Osteoblast (primary cell): ENCODE measurements at regions not wholly inside any gene's neighbourhood (a gene's known extent, or its start where the extent isn't known, plus 50 kb on each side); places are given as distances from the start of the nearest gene placed in this dataset.
"Not testable (repeated sequence)": the region's sequence is repeated elsewhere in the genome, so short reads cannot be mapped to it uniquely, and the experiment has no call there.

Experiments
- DNase-seq: peaks from one replicate; pipeline ENCODE4 v3.0.0; 2011; ENCODE audit warnings: low spot score, mixed read lengths; ENCODE audit not compliant: insufficient read length; ENCODE audit errors: missing footprints
- H2AFZ ChIP-seq: 2 replicates; pipeline ENCODE4 v1.6.0; 2011; ENCODE audit warnings: mild to moderate bottlenecking, low read length
- H3K27ac ChIP-seq: 2 replicates; pipeline ENCODE4 v1.5.1; 2011; ENCODE audit warnings: mild to moderate bottlenecking, low read depth, low read length, moderate library complexity
- H3K27me3 ChIP-seq: 2 replicates; pipeline ENCODE4 v1.6.0; 2012; ENCODE audit warnings: mild to moderate bottlenecking, control low read depth, inconsistent platforms, low read length, moderate library complexity; ENCODE audit not compliant: insufficient read depth
- H3K36me3 ChIP-seq: 2 replicates; pipeline ENCODE4 v1.5.1; 2011; ENCODE audit warnings: mild to moderate bottlenecking, low read length, control low read depth, moderate library complexity; ENCODE audit not compliant: insufficient read depth
- H3K4me1 ChIP-seq: 2 replicates; pipeline ENCODE4 v1.5.1; 2011; ENCODE audit warnings: mild to moderate bottlenecking, low read length, control low read depth, moderate library complexity; ENCODE audit not compliant: insufficient read depth
- H3K4me2 ChIP-seq: 2 replicates; pipeline ENCODE4 v1.6.0; 2011; ENCODE audit warnings: mild to moderate bottlenecking, low read length; ENCODE audit not compliant: insufficient read depth
- H3K4me3 ChIP-seq: fragments of 200-600 bp; sonication (generic); 3 replicates; pipeline ENCODE4 v1.5.1; 2012; ENCODE audit warnings: mild to moderate bottlenecking, low read length, inconsistent platforms; ENCODE audit not compliant: insufficient read depth
- H3K79me2 ChIP-seq: 2 replicates; pipeline ENCODE4 v1.6.0; 2012; ENCODE audit warnings: mild to moderate bottlenecking, low read length, control low read depth, inconsistent platforms; ENCODE audit not compliant: insufficient read depth
- H3K9me3 ChIP-seq: 2 replicates; pipeline ENCODE4 v1.5.1; 2011; ENCODE audit warnings: low read depth, low read length, control low read depth
- H4K20me1 ChIP-seq: 2 replicates; pipeline ENCODE4 v1.6.0; 2012; ENCODE audit warnings: mild to moderate bottlenecking, low read length, control low read depth; ENCODE audit not compliant: insufficient read depth
- CTCF ChIP-seq: IDR thresholded peaks from 2 replicates; pipeline ENCODE4 v1.5.1; 2011; ENCODE audit warnings: mild to moderate bottlenecking, low read depth, low read length, moderate library complexity; ENCODE audit errors: extremely low read depth

- TF ChIP-seq CTCF = no peak
- no peak for DNase-seq
- Histone ChIP-seq H3K27me3 (no peaks in the 10 kb centered on the region), H3K36me3 (no peaks in the 10 kb centered on the region), H3K4me3 (no peak overlapping the region), H3K79me2 (no peaks in the 10 kb centered on the region), H3K4me2 (no peak overlapping the region), H3K9me3 (no peaks in the 10 kb centered on the region), H2AFZ (no peak overlapping the region), H3K4me1 (no peaks in the 10 kb centered on the region), H4K20me1 (no peaks in the 10 kb centered on the region), H3K27ac (no peak overlapping the region)
These were observed 320.4 kb upstream of the CCNH start for GRCh38 chr5:87732875-87733768.

GRCh38 chr5:87729781-87730180 lies 317.1 kb upstream of the CCNH start:
- Histone ChIP-seq H3K4me2 (no peak overlapping the region), H3K9me3 (no peaks in the 10 kb centered on the region), H3K36me3 (no peaks in the 10 kb centered on the region), H3K27ac (no peak overlapping the region), H3K4me1 (no peaks in the 10 kb centered on the region), H2AFZ (no peak overlapping the region), H3K27me3 (no peaks in the 10 kb centered on the region), H3K4me3 (no peak overlapping the region), H3K79me2 (no peaks in the 10 kb centered on the region), H4K20me1 (no peaks in the 10 kb centered on the region)
- no peak for TF ChIP-seq CTCF
- no peak for DNase-seq

DNA sequence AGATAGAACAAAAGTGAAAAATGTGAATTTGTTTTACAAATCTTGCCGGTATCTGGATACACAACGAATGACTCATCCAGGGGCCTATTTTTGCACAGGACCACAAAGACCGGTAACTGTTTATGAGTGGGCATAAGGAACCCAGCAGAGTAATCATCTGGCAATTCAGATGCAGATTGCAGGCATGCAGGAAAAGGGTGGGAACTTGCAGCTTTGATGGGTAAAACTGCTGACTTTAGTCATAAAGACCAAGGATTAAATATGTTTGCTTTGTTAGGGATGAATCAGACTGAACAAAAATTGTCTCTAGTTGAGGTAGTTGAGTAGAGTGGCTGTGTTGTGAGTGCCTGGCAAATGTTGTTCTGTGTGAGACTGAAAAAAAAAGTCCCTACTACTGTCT lies 309.6 kb upstream of the CCNH start:
- Histone ChIP-seq H3K36me3 (no peaks in the 10 kb centered on the region), H3K4me3 (no peak overlapping the region), H3K27ac (no peak overlapping the region), H3K79me2 (no peaks in the 10 kb centered on the region), H3K4me2 (no peak overlapping the region), H3K9me3 (no peaks in the 10 kb centered on the region), H3K27me3 (no peaks in the 10 kb centered on the region), H3K4me1 (no peaks in the 10 kb centered on the region), H2AFZ (no peak overlapping the region), H4K20me1 (no peaks in the 10 kb centered on the region)
- no peak for TF ChIP-seq CTCF
- peak; percentile 37 for DNase-seq

- not testable (repeated sequence) for H3K79me2 ChIP-seq, H2AFZ ChIP-seq, H4K20me1 ChIP-seq, H3K27ac ChIP-seq, H3K4me3 ChIP-seq, H3K36me3 ChIP-seq, H3K4me1 ChIP-seq, H3K4me2 ChIP-seq, H3K27me3 ChIP-seq, H3K9me3 ChIP-seq, DNase-seq
These were observed 305.6 kb upstream of the CCNH start for GRCh38 chr5:87718224-87718925.
